GM21529 (cell line): ENCODE measurements at regions not wholly inside any gene's neighbourhood (a gene's known extent, or its start where the extent isn't known, plus 50 kb on each side); places are given as distances from the start of the nearest gene placed in this dataset.

Experiments
- ATAC-seq: cut with Tn5 transposase; IDR thresholded peaks from one replicate; pipeline ENCODE4 v1.9.1; 2021; ENCODE audit not compliant: unreplicated experiment

DNA sequence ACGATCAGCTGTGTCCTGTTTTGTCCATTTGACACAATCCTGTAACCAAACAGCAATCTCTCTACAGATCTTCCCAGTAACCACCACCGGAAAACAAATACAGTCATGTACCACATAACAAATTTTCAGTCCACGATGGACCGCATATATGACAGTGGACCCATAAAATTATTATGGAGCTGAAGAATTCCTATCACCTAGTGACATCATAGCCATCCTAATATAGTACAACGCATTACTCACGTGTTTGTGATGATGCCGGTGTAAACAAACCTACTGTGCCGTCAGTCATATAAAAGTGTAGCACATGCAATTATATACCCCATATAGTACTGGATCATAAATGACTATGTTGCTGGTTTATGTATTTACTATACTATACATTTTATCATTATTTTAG is 133.7 kb upstream of the EDNRA start:
- ATAC-seq, result no peak

DNA sequence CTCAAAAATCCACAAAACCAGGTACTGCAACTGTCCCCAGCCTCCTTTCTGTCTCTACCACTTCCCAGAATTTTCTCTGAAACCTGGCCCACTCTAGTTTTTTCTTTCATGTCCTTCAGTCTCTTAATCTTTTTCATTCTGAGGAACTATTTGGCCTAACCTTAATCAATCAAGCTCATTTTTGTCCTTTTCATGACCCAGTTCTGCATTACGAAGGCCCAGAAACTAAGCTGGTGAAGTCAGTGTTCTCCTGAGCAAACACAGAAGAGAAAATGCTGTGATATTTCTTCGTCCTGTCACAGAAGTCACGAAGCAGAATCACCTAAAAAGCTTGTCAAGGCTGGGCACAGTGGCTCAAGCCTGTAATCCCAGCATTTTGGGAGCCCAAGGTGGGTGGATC is 131.7 kb upstream of the EDNRA start:
- ATAC-seq, result no peak

DNA sequence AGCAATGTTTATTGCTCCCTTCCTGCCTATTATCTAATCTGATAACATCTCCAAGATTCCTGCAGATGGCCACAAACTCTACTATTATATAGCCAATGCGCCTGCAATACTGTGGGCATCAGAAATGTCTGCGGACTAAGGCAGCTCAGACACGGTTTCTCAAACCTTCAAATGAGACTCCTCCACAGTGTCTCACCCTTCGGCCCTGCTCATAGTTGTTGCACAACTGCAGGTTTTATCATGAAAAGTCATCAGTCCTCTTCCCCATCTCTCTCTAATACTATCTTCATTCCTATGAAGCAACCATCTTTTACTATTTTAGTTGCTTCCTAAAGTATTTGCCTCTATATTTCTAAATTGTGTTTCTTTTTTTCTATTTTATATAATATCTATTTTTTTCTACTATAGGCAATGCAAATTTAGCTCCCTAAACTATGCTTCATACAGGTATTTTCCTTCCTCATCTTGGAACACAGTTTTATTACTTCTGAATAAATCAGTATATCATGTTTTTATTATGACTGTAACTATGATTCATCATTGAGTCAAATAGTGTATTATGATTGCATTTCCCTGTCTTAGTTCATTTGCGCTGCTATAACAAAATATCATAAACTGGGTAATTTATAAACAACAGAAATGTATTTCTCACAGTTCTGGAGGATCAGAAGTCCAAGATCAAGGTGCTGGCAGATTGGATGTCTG is 129.7 kb upstream of the EDNRA start:
- ATAC-seq, result no peak

DNA sequence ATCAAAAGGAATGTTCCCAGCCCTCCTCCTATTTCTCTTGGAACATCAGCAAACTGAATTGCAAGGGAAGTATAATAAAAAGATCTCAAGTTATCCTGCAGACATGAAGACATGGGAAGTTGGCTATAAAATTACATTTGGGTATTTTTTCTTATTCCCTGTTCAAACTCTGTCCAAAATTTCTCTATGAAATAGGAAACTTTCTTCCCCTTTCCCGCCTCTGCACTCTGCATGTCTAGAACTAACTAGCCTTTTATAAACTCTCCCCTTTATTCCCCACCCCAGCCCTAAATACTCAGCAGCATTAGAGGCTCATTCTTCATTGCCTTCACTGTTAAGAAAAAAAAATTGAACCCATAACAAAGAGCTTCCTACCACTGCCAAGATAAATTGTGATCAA is 126.7 kb upstream of the EDNRA start:
- ATAC-seq, result no peak

DNA sequence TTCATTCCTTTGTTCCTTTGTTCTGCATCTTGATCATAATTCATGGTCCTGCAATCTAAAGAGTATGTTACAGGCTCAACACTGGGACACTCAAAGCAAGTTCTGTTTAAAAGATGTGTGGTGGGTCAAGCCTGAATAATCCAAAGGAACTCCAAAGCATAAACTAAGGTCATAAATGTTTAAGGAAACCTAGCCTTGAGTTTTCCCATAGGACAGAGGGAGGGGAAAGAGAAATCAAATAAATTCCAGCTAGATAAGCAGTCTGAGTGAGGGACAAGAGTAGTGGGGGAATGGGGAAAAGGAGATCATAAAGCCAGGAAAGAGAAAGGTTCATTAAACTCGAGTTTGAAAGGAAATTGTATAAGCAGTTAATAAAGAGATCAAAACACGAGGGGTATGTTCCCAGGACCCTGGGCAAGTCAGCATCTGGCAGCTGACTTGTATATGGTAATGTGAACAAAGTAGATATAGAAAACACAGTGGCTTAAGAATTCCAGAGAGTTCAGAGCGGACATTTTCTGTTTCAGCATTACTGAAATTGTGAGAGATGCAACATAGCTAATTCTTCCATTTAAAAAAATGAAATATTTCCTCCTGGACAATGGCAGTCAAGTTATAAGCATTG is 125.8 kb upstream of the EDNRA start:
- no peak for ATAC-seq

DNA sequence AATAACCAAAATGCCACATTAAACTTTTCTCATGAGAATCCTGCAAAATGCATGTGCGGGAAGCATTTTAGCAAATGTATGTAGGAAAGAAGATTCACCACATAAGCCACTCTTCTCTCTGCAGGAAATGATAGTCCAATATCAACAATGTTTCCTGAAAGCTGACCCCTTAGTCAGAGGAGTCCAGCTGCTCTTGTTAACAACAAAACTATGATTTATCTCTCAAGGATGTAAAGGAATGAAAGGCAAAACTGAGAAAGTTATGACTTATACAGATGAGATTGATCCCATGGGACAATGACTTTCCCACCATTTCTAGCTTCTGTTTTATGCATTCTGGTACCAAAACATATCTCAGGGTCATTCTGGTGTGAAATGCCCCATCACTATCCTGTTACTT is 125.0 kb upstream of the EDNRA start:
- no peak for ATAC-seq

DNA sequence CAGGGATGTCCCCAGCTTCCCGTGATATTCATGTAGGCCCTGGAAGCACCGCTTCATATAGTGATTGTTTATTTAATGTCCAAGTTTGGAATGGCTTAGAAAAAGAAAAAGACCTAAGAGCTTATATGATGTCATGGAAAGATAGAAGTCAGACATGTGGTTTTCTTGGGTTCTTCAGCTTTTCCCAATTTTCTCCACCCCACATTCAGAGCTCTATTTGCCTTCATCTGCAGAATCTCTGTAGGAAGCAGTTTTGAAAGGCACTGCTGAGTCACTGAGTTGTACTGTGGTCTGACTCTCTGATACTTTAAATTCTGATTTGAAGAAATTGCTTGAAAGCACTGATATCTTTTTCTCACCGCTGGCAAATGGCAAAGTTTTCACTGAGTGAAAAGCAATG is 120.6 kb upstream of the EDNRA start:
- ATAC-seq, result no peak

DNA sequence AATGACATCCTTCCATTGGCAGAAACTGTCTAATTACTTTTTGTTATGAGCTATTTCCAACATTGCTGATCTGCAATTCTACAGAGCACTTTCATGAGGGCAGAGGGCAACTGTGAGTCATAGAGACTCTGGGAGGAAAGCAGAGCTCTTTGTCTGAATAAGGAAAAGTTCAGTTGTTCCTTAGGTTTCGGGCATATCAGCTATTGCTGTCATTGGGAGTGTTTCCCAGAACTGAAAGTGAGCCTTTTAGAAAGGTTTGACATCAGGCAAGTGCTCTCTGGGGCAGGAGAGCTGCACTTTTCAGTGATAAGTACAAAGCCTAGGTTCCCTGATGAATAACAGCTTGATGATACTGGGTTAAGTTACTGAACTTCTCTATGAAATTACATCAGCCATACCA is 119.2 kb upstream of the EDNRA start:
- ATAC-seq, result no peak

DNA sequence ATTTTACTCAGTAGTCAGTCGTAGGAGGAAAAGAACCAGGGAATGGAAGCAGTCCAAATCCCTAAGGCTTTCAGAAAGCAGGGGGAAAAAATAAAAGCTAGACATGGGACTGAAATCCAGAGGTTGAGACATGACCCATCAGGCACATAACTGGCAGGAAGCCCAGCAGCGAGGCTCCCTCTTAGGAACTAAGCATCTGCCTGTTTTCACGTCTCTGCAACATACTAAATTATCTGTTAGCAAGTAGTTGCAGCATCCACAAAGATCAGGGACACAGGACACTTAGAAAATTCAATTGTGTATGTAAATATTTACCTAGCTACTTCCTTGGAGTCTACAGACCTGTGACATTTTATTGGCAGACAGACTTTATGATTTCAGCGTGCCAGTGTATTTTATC is 118.0 kb upstream of the EDNRA start:
- ATAC-seq, result no peak

DNA sequence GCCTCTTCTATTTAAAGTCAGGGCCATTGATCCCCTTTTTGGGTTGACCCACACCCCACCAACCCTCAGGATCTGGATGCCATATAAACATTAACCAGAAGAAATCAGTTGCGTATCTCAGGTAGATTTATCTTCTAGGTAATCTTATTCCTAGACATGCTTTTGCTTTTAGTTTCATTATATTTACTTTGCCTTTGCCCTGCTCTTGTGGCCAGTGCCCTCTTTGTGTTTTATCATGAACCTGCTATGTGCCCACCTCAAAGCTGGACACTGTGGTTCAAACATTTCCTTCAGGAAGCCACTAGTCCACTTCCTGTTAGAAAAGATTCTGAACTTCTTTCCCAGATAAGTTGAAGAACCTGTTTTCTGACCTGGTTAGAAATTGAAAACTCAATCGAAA is 117.4 kb upstream of the EDNRA start:
- ATAC-seq, result no peak

DNA sequence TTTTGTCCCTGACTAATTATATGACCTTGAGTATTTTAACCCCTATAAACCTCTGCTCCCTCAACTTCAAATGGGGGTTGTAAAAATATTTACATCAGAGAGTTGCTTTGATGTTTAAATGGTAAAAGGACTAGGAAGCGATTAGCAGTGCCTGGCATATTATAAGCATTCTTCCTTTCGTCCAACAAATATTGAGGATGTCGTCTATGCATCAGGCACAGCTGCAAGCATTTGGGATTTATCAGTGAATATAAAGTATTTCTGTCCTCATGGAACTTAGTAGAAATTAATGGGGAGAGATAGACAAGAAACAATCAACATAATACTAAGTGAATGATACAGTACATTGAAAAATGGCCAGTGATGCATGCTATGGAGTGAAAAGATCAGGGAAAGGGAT is 115.5 kb upstream of the EDNRA start:
- ATAC-seq, result no peak

DNA sequence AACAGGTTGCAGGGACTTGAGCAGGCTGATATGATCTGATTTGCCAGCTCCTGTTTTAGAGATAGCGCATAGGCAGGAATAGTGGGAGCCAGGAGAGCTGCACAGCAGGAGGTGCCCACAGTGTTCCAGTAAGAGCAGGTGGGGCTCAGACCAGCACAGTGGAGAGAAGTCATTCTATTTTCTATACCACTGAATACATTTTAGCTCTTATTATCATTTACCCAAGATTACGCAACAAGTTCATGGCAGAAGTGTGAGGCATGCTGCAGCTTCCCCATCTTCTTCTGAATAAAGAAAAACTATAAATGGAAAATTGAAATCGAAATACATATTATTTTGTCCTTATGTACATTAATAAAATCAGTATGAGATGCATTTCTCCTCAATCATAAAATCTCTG is 114.7 kb upstream of the EDNRA start:
- no peak for ATAC-seq

DNA sequence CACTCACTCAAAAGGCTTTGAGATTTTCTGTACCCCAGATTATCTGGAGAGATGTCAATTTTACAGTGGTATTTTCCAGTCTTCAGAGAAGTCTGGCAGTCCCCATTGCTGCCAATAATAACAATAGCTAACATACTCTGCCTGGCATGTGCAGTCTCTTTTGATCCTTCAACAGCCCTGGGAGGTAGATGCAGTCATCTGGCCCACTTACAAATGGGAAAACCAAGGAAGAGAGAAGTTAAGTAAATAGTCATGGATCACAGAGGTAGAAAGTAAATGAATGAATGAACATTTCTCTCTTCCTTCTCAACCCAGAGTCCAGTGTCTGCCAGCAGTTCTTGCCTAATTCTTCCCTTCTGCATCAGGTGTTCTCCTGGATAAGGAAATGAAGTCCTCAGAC is 113.0 kb upstream of the EDNRA start:
- ATAC-seq, result no peak

DNA sequence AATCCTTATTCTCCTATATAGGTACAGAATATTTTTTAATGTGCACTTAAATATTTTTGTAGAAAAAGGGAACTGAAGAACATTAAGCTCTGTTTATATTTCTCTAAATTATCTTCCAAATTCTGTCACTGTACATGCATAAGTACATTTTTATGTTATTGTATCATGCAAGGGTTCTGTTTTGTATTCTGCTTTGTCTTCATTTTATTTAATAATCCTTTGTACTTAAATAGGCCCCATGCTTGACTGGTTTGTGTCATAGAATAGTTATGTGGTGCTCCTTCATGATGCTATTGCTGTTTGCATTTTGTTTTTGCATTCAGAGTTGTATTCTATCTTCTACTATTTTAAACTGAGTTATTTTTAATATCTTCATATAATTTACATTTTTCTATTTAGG is 111.9 kb upstream of the EDNRA start:
- no peak for ATAC-seq

DNA sequence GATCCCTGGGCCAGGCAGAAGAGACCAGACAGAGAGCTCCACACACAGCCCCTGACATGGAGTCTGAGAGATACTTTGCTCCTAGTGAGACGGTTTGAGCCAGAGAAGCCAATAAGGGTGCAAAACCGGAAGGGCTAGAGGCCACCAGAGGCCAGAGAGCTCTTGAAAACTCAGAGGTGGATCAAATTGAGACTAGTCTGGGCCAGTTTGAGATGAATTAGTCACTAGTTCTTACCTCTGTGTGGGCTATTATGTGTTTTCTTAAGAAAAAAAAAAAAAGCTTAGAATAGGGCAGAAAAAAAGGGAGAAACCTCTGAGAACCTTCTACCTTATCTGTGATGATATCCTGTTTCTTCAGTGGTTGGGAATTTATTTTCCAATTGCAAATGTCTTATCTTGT is 110.4 kb upstream of the EDNRA start:
- no peak for ATAC-seq

DNA sequence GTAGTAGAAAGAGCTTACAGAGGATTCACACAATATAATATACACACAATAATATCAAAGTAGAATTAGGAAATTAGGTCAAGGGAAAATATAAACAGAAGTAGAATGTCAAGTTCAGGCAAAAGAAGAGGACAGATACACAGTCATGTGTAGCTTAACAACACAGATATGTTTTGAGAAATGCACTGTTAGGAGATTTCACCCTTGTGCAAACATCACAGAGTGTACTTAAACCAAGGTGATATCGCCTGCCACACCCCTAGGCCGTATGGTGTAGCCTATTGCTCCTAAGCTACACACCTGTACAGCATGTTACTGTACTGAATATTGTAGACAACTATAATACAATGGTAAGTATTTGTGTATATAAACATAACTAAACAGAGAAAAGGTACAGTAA is 110.0 kb upstream of the EDNRA start:
- no peak for ATAC-seq

DNA sequence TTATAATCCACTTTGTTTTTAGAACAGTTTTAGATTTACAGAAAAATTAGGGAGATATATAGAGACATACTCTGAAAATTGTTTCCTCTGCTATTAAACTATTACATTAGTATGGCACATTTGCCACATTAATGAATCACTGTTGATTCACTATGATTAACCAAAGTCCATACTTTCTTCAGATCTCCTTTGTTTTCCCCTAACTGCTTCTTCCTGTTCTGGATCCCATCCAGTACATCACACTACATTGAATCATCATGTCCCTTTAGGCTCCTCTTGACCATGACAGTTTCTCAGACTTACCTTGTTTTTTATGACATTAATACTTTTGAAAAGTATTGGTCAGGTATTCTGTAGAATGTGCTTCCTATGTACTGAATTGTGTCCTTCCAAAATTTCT is 109.2 kb upstream of the EDNRA start:
- no peak for ATAC-seq

DNA sequence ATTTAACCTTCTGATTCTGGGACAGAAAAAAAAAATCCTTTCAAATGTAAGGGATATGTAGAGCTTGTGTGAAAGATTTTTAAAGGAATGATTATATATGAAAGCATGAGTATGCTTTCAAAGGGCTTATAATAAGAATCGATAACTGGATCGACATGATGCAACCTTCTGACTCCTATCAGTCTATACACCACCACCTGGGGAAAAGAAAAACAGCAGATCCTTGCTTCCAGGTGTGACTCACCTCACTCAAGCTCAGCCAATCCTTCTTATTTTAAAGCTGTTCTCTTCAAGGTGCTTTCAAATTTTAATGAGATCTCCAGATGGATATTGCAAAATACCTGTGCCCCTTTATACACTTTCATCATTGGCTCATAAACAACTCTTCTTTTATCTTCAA is 102.1 kb upstream of the EDNRA start:
- ATAC-seq, result no peak

DNA sequence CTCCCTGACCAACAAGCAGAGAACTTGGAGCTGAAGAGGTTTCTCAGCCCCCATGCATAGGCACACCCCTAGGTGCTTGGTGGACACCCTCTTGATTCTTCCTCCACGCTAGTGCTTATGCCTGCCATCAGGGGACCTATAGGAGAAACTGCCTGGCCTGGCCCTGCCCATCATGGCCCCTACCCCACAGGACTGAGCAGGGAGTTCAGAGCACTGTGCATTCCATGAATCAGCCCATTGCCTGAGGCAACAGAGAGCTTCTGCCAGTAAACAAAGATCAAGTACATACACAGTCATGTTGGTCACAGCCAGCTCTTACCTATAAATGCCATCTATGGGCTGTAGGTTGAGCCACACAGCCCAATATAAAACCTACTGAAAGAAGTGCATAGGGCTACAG is 99.1 kb upstream of the EDNRA start:
- no peak for ATAC-seq

DNA sequence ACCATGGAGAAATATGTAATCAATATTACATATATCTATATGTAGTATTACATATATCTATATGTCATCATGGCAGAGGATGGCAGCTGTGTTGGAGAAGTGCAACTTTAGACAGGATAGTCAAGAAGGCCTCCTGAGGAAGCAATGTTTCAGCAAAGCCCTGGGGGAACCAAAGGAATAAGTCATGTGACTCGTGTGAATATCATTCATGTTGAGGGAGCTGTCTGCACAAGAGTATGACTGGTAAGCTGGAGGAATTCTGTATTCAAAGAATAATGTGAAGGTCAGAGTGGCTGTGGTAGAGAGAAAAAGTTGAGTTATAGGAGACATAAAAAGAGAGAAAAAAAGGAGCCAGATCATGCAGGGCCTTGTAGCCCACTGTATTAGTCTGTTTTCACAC is 92.9 kb upstream of the EDNRA start:
- ATAC-seq, result no peak

DNA sequence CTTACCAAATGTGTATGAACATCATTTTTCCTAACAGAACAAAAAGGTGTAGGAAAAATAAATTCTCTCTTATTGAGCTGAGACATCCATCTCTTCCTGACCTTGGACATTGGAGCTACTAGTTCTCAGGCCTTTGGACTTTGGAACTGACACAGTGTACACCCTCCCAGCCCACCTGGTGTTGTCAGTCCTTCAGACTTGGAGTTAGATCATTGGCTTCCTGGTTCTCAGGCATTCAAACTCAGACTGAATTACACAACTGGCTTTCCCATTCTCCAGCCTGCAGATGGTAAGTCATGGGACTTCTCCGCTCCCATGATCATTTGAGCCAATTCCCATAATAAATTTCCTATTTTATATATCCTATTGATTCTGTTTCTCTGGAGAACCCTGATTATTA is 84.8 kb upstream of the EDNRA start:
- no peak for ATAC-seq

DNA sequence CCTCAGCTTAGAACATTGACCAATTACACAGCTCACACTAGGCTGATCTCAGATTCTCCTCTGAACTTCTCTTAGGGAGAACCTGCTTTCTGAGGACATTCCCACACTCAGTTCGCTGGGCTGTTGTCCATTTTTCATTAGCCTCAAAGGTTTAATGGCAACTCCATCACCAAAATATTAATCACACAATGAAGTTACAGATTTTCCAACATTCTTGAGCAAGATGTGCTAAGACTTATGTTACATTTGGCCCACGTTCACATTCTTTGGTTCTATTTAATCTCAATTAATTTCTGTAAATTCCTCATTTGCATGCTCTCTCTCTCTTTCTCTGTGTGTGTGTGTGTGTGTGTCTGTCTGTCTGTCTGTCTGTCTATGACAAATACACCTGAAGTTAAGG is 82.3 kb upstream of the EDNRA start:
- no peak for ATAC-seq

DNA sequence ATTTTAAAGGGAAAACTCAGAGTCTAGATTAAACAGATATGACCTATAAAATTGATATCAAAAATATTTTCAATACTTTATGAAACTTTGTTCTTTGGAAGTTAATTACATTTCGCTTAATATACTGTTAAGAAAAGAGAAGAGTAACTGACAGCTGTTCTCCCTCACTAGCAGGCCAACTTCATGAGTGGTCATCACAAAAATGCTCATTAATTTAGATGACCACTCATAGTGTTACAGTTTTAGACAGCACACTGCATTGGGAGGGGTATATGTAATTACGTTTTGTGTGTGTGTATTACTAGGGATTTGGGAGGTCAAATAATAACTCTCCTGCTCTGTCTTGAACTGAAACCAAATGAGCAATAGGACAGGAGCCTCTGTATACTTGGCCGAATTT is 80.2 kb upstream of the EDNRA start:
- ATAC-seq, result no peak
